Right renal pelvis (tissue), 4 donors: ENCODE measurements at regions not wholly inside any gene's neighbourhood (a gene's known extent, or its start where the extent isn't known, plus 50 kb on each side); places are given as distances from the start of the nearest gene placed in this dataset.
A peak's percentile ranks its signal among the peaks of the same experiment; 100 is the strongest.

Source experiments
- DNase-seq, 4 donors: peaks; one replicate each; pipeline ENCODE4 v3.0.0-alpha.2; 2013; ENCODE audit warnings: low read depth in 4 of 4, low spot score in 3 of 4, missing footprints in 1 of 4

GRCh38 chr9:107928701-107929371 lies 439.3 kb upstream of the KLF4 start:
- DNase-seq = no peak

GRCh38 chr9:107927276-107927675 lies 437.7 kb upstream of the KLF4 start:
- no peak for DNase-seq

- DNase-seq = no peak
Measured at GRCh38 chr9:107925749-107926297, 436.3 kb upstream of the KLF4 start.

- DNase-seq = no peak
Measured at GRCh38 chr9:107922260-107922659, 432.7 kb upstream of the KLF4 start.

GRCh38 chr9:107919263-107919662 lies 429.7 kb upstream of the KLF4 start:
- no peak for DNase-seq

- no peak for DNase-seq
Measured at GRCh38 chr9:107918749-107919148, 429.2 kb upstream of the KLF4 start.

- DNase-seq = no peak
Measured at GRCh38 chr9:107914151-107914550, 424.6 kb upstream of the KLF4 start.

GRCh38 chr9:107907715-107908114 lies 418.1 kb upstream of the KLF4 start:
- DNase-seq = no peak

GRCh38 chr9:107907255-107907654 lies 417.7 kb upstream of the KLF4 start:
- DNase-seq = no peak

GRCh38 chr9:107906074-107906473 lies 416.5 kb upstream of the KLF4 start:
- no peak for DNase-seq

GRCh38 chr9:107905308-107906020 lies 415.9 kb upstream of the KLF4 start:
- DNase-seq = no peak

GRCh38 chr9:107899961-107900330 lies 410.4 kb upstream of the KLF4 start:
- no peak for DNase-seq

GRCh38 chr9:107898761-107899160 lies 409.2 kb upstream of the KLF4 start:
- no peak for DNase-seq

- no peak for DNase-seq
Measured at GRCh38 chr9:107896544-107896943, 407.0 kb upstream of the KLF4 start.

GRCh38 chr9:107895501-107896001 lies 406.0 kb upstream of the KLF4 start:
- DNase-seq = no peak

- DNase-seq = peak; percentile 39 to 59 (median 55)
Measured at GRCh38 chr9:107894572-107895261, 405.1 kb upstream of the KLF4 start.

- no peak for DNase-seq
Measured at GRCh38 chr9:107890921-107891465, 401.4 kb upstream of the KLF4 start.

GRCh38 chr9:107888773-107889227 lies 399.2 kb upstream of the KLF4 start:
- no peak for DNase-seq

- DNase-seq = no peak
Measured at GRCh38 chr9:107886826-107887225, 397.3 kb upstream of the KLF4 start.

GRCh38 chr9:107883496-107884124 lies 394.0 kb upstream of the KLF4 start:
- no peak for DNase-seq
